ENCODE measurements at regions not wholly inside any gene's neighbourhood (a gene's known extent, or its start where the extent isn't known, plus 50 kb on each side); places are given as distances from the start of the nearest gene placed in this dataset.

DNA sequence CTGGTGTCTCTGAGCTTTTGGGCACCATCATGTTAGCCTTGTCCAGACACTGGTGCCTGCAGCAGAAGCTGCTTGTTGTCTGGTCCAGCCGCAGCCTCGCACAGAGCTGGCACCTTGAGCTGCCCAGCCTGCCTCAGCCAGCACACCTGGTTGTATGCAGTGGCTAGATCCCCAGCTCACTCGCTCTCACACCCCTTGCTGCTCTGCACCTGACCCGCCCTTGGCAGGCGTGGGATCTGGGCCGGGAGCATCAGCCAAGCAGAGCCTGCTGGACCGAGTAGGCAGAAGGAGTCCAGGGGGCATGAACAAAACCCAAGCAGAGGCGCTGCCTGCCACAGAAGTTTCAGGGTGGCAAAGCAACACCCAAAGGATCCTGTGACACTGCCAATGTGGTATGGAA is 79.7 kb upstream of the ITGB1 start:
- TF ChIP-seq, protein P1, sequence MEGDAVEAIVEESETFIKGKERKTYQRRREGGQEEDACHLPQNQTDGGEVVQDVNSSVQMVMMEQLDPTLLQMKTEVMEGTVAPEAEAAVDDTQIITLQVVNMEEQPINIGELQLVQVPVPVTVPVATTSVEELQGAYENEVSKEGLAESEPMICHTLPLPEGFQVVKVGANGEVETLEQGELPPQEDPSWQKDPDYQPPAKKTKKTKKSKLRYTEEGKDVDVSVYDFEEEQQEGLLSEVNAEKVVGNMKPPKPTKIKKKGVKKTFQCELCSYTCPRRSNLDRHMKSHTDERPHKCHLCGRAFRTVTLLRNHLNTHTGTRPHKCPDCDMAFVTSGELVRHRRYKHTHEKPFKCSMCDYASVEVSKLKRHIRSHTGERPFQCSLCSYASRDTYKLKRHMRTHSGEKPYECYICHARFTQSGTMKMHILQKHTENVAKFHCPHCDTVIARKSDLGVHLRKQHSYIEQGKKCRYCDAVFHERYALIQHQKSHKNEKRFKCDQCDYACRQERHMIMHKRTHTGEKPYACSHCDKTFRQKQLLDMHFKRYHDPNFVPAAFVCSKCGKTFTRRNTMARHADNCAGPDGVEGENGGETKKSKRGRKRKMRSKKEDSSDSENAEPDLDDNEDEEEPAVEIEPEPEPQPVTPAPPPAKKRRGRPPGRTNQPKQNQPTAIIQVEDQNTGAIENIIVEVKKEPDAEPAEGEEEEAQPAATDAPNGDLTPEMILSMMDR (conservative IDR thresholded peaks at IDR 0.05; ENCODE audit: low read depth, low read length), result no peak
- TF ChIP-seq MXI1 (IDR thresholded peaks at IDR 0.05; ENCODE audit: borderline replicate concordance, low read depth, low read length) (no peak), RFX5 (IDR thresholded peaks at IDR 0.05; ENCODE audit: low read depth, low read length) (no peak), POLR2A (IDR thresholded peaks at IDR 0.05; ENCODE audit: low read depth, low read length) (no peak), CHD1 (IDR thresholded peaks at IDR 0.05; ENCODE audit: low read depth, low read length) (no peak)
- TF ChIP-seq, protein P2, sequence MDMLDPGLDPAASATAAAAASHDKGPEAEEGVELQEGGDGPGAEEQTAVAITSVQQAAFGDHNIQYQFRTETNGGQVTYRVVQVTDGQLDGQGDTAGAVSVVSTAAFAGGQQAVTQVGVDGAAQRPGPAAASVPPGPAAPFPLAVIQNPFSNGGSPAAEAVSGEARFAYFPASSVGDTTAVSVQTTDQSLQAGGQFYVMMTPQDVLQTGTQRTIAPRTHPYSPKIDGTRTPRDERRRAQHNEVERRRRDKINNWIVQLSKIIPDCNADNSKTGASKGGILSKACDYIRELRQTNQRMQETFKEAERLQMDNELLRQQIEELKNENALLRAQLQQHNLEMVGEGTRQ (IDR thresholded peaks at IDR 0.05; ENCODE audit: low read depth, low read length), result no peak
